ENCODE measurements at regions not wholly inside any gene's neighbourhood (a gene's known extent, or its start where the extent isn't known, plus 50 kb on each side); places are given as distances from the start of the nearest gene placed in this dataset.

- no peaks in the 10 kb centered on the region for H3K4me1 ChIP-seq (ENCODE audit: control insufficient read depth, insufficient read depth, low read length)
- ATAC-seq (no peak), DNase-seq (no peak)
- H3K9me3 ChIP-seq (ENCODE audit: control insufficient read depth, low read length), result no peaks in the 10 kb centered on the region
- 94% methylated on average over 1 of the region's 1 CpG for WGBS
- H3K27ac ChIP-seq (ENCODE audit: low read length), result no peak overlapping the region
- no peaks in the 10 kb centered on the region for H3K27me3 ChIP-seq (ENCODE audit: control insufficient read depth, insufficient read depth)
- H3K4me3 ChIP-seq (ENCODE audit: low read length), result no peak overlapping the region
- intact Hi-C loops (cut with DNase I), result no loop called here
Measured at GRCh38 chrX:87846956-87847355, 329.4 kb downstream of the KLHL4 start.

GRCh38 chrX:87873347-87873941 lies 355.8 kb downstream of the KLHL4 start:
- Histone ChIP-seq H3K9me3 (ENCODE audit: control insufficient read depth, low read length) (no peaks in the 10 kb centered on the region), H3K4me3 (ENCODE audit: low read length) (no peak overlapping the region), H3K27ac (ENCODE audit: low read length) (no peak overlapping the region), H3K27me3 (ENCODE audit: control insufficient read depth, insufficient read depth) (no peaks in the 10 kb centered on the region), H3K4me1 (ENCODE audit: control insufficient read depth, insufficient read depth, low read length) (no peaks in the 10 kb centered on the region)
- ATAC-seq (no peak), DNase-seq (no peak)
- intact Hi-C loops (cut with DNase I), result no loop called here
- WGBS, result 30% methylated on average over 2 of the region's 2 CpGs

GRCh38 chrX:87874043-87874442 lies 356.4 kb downstream of the KLHL4 start:
- WGBS, result 64% methylated on average over 8 of the region's 8 CpGs
- intact Hi-C loops (cut with DNase I), result no loop called here
- no peak for ATAC-seq

GRCh38 chrX:87878926-87879325 lies 361.3 kb downstream of the KLHL4 start:
- DNase-seq (peak in 1 of 3 donors; percentile 12), ATAC-seq (no peak)
- Histone ChIP-seq H3K4me3 (ENCODE audit: low read length) (no peak overlapping the region), H3K9me3 (ENCODE audit: control insufficient read depth, low read length) (no peaks in the 10 kb centered on the region), H3K27ac (ENCODE audit: low read length) (no peak overlapping the region), H3K27me3 (ENCODE audit: control insufficient read depth, insufficient read depth) (no peaks in the 10 kb centered on the region), H3K4me1 (ENCODE audit: control insufficient read depth, insufficient read depth, low read length) (no peaks in the 10 kb centered on the region)
- intact Hi-C loops (cut with DNase I), result no loop called here
- WGBS, result 96% methylated on average over 10 of the region's 10 CpGs

More at GRCh38 chrX:87874043-87874442, 356.4 kb downstream of the KLHL4 start:
- Histone ChIP-seq H3K27ac (ENCODE audit: low read length) (no peak overlapping the region), H3K4me1 (ENCODE audit: control insufficient read depth, insufficient read depth, low read length) (no peaks in the 10 kb centered on the region), H3K27me3 (ENCODE audit: control insufficient read depth, insufficient read depth) (no peaks in the 10 kb centered on the region), H3K4me3 (ENCODE audit: low read length) (no peak overlapping the region), H3K9me3 (ENCODE audit: control insufficient read depth, low read length) (no peaks in the 10 kb centered on the region)
- DNase-seq, result no peak

DNA sequence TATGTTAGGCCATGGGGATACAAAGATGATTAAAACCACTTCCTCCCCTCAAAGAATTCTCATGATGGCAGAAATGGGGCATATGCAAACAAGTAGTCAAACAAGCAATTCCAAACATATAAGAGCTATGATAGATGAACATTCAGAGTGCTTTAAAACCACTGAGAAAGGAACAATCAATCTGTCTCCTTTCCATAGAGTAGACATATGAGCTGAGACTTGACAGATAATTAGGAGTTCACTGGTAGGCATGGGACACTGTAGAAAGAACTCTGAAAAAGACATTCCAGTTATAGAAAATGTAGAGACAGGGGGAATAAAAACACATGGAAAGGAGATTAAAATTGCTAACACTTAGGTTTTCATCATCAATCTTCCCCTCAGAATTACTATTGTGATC lies 372.8 kb downstream of the KLHL4 start:
- intact Hi-C loops (cut with DNase I), result no loop called here

GRCh38 chrX:87895421-87895820 lies 377.8 kb downstream of the KLHL4 start:
- H3K27ac ChIP-seq (ENCODE audit: low read length), result no peak overlapping the region
- no peaks in the 10 kb centered on the region for H3K27me3 ChIP-seq (ENCODE audit: control insufficient read depth, insufficient read depth)
- no peak for ATAC-seq
- H3K4me1 ChIP-seq (ENCODE audit: control insufficient read depth, insufficient read depth, low read length), result no peaks in the 10 kb centered on the region
- no peak overlapping the region for H3K4me3 ChIP-seq (ENCODE audit: low read length)
- WGBS, result 58% methylated on average over 2 of the region's 2 CpGs
- no peak for DNase-seq
- intact Hi-C loops (cut with DNase I), result no loop called here
- no peaks in the 10 kb centered on the region for H3K9me3 ChIP-seq (ENCODE audit: control insufficient read depth, low read length)

More for the DNA sequence above, 372.8 kb downstream of the KLHL4 start:
- ATAC-seq (no peak), DNase-seq (no peak)
- no peaks in the 10 kb centered on the region for H3K9me3 ChIP-seq (ENCODE audit: control insufficient read depth, low read length)
- no peak overlapping the region for H3K4me3 ChIP-seq (ENCODE audit: low read length)
- H3K27me3 ChIP-seq (ENCODE audit: control insufficient read depth, insufficient read depth), result no peaks in the 10 kb centered on the region
- no peak overlapping the region for H3K27ac ChIP-seq (ENCODE audit: low read length)
- no peaks in the 10 kb centered on the region for H3K4me1 ChIP-seq (ENCODE audit: control insufficient read depth, insufficient read depth, low read length)

GRCh38 chrX:87896057-87896456 lies 378.5 kb downstream of the KLHL4 start:
- WGBS, result 73% methylated on average over 1 of the region's 1 CpG
- Histone ChIP-seq H3K27me3 (ENCODE audit: control insufficient read depth, insufficient read depth) (no peaks in the 10 kb centered on the region), H3K4me3 (ENCODE audit: low read length) (no peak overlapping the region), H3K9me3 (ENCODE audit: control insufficient read depth, low read length) (no peaks in the 10 kb centered on the region), H3K4me1 (ENCODE audit: control insufficient read depth, insufficient read depth, low read length) (no peaks in the 10 kb centered on the region), H3K27ac (ENCODE audit: low read length) (no peak overlapping the region)
- intact Hi-C loops (cut with DNase I), result no loop called here
- ATAC-seq (no peak), DNase-seq (no peak)

GRCh38 chrX:87900320-87900908 lies 382.8 kb downstream of the KLHL4 start:
- Histone ChIP-seq H3K4me1 (ENCODE audit: control insufficient read depth, insufficient read depth, low read length) (no peaks in the 10 kb centered on the region), H3K27ac (ENCODE audit: low read length) (no peak overlapping the region), H3K4me3 (ENCODE audit: low read length) (no peak overlapping the region), H3K9me3 (ENCODE audit: control insufficient read depth, low read length) (no peaks in the 10 kb centered on the region), H3K27me3 (ENCODE audit: control insufficient read depth, insufficient read depth) (no peaks in the 10 kb centered on the region)
- ATAC-seq (no peak), DNase-seq (no peak)
- WGBS, result 74% methylated on average over 8 of the region's 8 CpGs
- intact Hi-C loops (cut with DNase I), result no loop called here

DNA sequence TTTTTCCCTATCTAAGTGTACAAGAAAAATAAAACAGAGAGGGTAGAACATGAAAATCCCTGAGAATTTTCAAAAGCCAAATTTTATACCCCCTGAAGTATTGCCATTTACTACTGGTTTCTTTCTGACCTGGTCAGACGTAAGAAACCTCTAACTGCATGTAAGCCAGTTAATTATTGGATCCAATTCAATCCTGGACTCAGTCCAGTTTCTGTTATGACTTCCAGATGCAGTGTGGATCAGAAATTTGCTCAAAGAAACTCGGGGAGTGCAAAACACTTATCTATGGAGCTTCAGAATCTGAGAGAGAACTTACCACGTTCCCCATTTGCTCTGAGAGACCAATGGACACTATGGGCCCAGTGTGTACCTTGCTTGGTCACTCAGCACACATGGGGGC lies 383.5 kb downstream of the KLHL4 start:
- DNase-seq, result no peak
- H3K4me1 ChIP-seq (ENCODE audit: control insufficient read depth, insufficient read depth, low read length), result no peaks in the 10 kb centered on the region
- H3K4me3 ChIP-seq (ENCODE audit: low read length), result no peak overlapping the region
- no peak for ATAC-seq
- intact Hi-C loops (cut with DNase I), result no loop called here
- WGBS, result 40% methylated on average over 3 of the region's 3 CpGs
- H3K27ac ChIP-seq (ENCODE audit: low read length), result no peak overlapping the region
- H3K9me3 ChIP-seq (ENCODE audit: control insufficient read depth, low read length), result no peaks in the 10 kb centered on the region
- no peaks in the 10 kb centered on the region for H3K27me3 ChIP-seq (ENCODE audit: control insufficient read depth, insufficient read depth)

DNA sequence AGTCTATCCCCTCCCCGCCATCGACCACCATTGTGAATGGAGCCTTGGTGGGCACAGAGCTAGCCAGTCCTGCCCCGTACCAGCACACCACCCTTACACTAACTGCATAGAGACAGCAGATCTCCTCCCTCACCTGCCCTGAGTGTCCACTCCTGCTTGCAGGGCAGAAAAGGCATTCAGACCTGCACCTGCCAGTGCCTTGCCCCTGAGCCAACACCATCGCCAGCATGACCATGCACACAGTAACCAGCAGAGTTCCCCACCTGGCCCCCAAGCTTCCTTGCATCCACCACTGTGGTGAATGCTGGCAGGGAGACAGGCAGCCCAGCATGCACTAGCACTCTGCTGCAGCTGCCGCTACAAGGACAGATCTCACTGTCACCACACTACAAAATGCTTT lies 397.1 kb downstream of the KLHL4 start:
- Histone ChIP-seq H3K9me3 (ENCODE audit: control insufficient read depth, low read length) (no peaks in the 10 kb centered on the region), H3K27ac (ENCODE audit: low read length) (no peak overlapping the region), H3K4me1 (ENCODE audit: control insufficient read depth, insufficient read depth, low read length) (no peaks in the 10 kb centered on the region), H3K4me3 (ENCODE audit: low read length) (no peak overlapping the region), H3K27me3 (ENCODE audit: control insufficient read depth, insufficient read depth) (no peaks in the 10 kb centered on the region)
- ATAC-seq, result no peak
- DNase-seq, result no peak
- intact Hi-C loops (cut with DNase I), result no loop called here
- 89% methylated on average over 5 of the region's 5 CpGs for WGBS

- DNase-seq (peak in 1 of 3 donors; percentile 53), ATAC-seq (peak in 1 of 2 donors; percentile 41)
- Histone ChIP-seq H3K27me3 (ENCODE audit: control insufficient read depth, insufficient read depth) (no peaks in the 10 kb centered on the region), H3K27ac (ENCODE audit: low read length) (no peak overlapping the region), H3K4me1 (ENCODE audit: control insufficient read depth, insufficient read depth, low read length) (no peaks in the 10 kb centered on the region), H3K4me3 (ENCODE audit: low read length) (no peak overlapping the region), H3K9me3 (ENCODE audit: control insufficient read depth, low read length) (no peaks in the 10 kb centered on the region)
- intact Hi-C loops (cut with DNase I), result no loop called here
- 35% methylated on average over 3 of the region's 3 CpGs for WGBS
Measured at GRCh38 chrX:87924619-87925018, 407.0 kb downstream of the KLHL4 start.

GRCh38 chrX:87941841-87942240 lies 424.2 kb downstream of the KLHL4 start:
- no peak overlapping the region for H3K27ac ChIP-seq (ENCODE audit: low read length)
- ATAC-seq (no peak), DNase-seq (no peak)
- H3K27me3 ChIP-seq (ENCODE audit: control insufficient read depth, insufficient read depth), result no peaks in the 10 kb centered on the region
- WGBS, result 61% methylated on average over 7 of the region's 7 CpGs
- no peaks in the 10 kb centered on the region for H3K4me1 ChIP-seq (ENCODE audit: control insufficient read depth, insufficient read depth, low read length)
- H3K9me3 ChIP-seq (ENCODE audit: control insufficient read depth, low read length), result no peaks in the 10 kb centered on the region
- intact Hi-C loops (cut with DNase I), result no loop called here
- no peak overlapping the region for H3K4me3 ChIP-seq (ENCODE audit: low read length)
